Astrocyte of the cerebellum (primary cell): ENCODE measurements at regions not wholly inside any gene's neighbourhood (a gene's known extent, or its start where the extent isn't known, plus 50 kb on each side); places are given as distances from the start of the nearest gene placed in this dataset.

Experiments used
- DNase-seq: peaks from one replicate; pipeline ENCODE4 v3.0.0-alpha.2; 2011; ENCODE audit warnings: low read depth
- H3K4me3 ChIP-seq: 2 replicates; pipeline ENCODE4 v1.5.1; 2011; ENCODE audit warnings: mild to moderate bottlenecking, low read depth, low read length, moderate library complexity
- in situ Hi-C: cut with HindIII; loops from 2 replicates; pipeline ENCODE4 v1.10.0; 2017; ENCODE audit warnings: low sequenced_read_pairs
- TF ChIP-seq, protein P1 (sequence below): IDR thresholded peaks from 2 replicates; pipeline ENCODE4 v1.5.1; 2012; ENCODE audit warnings: low read length, low read depth, moderate library complexity, mild to moderate bottlenecking; ENCODE audit errors: missing control alignments

DNA sequence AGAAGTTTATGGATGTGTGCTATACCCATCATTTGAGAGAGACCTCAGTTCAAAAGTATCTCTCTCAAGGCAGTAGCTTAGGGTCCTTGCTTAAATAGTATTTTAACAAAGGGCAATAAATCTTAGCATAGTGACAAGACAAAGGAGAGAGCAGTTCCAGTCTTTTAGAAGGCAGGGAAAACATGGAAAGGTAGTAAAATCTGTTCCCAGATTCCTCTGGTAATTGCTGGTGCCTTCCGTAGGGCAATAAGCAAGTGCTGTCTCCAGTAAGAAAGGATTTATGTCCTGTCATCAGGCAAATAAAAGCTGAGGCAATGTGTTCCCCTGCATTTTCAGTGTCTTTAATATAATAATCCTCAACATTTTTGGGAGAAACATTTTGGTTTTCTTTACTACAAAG lies 149.0 kb upstream of the MPHOSPH6 start:
- H3K4me3 ChIP-seq, result no peak overlapping the region
- in situ Hi-C loops, result no loop called here
- TF ChIP-seq, protein P1, sequence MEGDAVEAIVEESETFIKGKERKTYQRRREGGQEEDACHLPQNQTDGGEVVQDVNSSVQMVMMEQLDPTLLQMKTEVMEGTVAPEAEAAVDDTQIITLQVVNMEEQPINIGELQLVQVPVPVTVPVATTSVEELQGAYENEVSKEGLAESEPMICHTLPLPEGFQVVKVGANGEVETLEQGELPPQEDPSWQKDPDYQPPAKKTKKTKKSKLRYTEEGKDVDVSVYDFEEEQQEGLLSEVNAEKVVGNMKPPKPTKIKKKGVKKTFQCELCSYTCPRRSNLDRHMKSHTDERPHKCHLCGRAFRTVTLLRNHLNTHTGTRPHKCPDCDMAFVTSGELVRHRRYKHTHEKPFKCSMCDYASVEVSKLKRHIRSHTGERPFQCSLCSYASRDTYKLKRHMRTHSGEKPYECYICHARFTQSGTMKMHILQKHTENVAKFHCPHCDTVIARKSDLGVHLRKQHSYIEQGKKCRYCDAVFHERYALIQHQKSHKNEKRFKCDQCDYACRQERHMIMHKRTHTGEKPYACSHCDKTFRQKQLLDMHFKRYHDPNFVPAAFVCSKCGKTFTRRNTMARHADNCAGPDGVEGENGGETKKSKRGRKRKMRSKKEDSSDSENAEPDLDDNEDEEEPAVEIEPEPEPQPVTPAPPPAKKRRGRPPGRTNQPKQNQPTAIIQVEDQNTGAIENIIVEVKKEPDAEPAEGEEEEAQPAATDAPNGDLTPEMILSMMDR, result no peak
- no peak for DNase-seq

DNA sequence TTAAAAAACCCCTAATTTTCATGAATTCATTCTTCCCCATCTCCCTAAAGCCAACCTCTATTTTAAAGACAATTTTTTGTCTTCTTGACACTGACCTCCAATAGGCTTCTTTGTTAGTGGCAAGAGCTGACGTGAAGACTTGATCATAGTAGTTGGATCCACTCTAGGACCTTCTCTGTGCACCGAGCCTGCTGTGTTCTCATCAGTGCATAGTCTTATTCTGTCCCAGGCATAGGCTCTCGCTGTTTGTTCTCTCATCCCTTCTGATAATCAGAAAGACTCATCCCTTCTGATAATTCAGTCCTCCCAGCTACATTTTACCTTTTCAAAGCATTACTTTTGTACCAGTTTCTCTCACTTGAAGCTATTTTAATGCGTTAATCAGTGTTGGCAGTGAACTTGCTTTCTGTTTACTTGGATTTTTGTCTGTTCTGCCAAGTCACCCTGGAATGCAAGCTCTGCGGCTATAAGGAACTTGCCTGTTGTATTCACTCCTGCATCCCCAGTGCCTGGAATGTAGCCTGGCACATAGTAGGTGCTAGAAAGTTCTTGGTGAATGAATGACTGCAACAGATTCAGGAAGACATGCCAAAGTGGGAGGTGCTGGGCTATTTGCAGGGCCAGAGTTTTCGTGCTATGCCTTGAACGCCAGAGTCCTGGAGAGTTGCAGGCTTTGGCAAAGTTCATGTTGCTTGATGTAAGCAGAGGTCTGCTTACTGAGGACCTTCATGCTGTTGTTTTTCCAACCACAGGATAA lies 147.6 kb upstream of the MPHOSPH6 start:
- TF ChIP-seq, protein P1, result no peak
- no peak for DNase-seq
- in situ Hi-C loops, result no loop called here
- no peak overlapping the region for H3K4me3 ChIP-seq

DNA sequence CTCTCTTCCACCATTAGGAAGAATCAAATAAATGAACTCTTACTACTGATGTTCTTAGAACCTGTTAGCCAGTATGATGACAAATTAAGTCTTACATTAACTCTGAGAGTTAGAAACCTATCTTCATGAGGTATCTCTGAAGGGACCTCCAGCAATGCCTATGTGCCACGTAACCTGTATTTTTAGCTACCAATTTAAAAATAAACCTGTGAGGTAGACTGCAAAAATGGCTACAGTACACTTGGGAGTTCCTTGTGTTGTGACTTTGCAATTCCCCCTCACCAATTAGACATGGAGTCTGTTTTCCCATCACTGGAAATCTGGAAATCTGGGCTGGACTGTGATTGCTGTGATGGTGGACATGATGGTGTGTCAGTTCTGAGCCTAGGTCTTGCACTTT lies 143.7 kb upstream of the MPHOSPH6 start:
- no peak overlapping the region for H3K4me3 ChIP-seq
- TF ChIP-seq, protein P1, result no peak
- no peak for DNase-seq
- in situ Hi-C loops, result no loop called here

DNA sequence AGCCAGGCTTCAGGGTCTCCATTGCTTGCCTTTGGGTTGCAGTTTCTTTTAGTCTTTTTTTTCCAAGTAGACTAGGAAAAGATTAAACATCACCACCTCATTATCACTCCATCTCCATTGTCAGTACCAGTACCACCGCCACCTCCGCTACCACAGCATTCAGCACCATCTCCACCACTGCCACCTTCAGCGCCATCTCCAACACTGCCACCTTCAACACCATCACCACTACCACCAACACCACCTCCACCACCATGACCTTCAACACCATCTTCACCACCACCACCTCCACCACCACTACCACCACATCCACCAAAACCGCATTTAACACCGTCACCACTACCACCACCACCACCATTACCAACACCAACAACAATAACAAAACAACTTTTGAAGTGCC lies 141.5 kb upstream of the MPHOSPH6 start:
- in situ Hi-C loops, result no loop called here
- DNase-seq, result no peak
- no peak overlapping the region for H3K4me3 ChIP-seq
- TF ChIP-seq, protein P1, result no peak

DNA sequence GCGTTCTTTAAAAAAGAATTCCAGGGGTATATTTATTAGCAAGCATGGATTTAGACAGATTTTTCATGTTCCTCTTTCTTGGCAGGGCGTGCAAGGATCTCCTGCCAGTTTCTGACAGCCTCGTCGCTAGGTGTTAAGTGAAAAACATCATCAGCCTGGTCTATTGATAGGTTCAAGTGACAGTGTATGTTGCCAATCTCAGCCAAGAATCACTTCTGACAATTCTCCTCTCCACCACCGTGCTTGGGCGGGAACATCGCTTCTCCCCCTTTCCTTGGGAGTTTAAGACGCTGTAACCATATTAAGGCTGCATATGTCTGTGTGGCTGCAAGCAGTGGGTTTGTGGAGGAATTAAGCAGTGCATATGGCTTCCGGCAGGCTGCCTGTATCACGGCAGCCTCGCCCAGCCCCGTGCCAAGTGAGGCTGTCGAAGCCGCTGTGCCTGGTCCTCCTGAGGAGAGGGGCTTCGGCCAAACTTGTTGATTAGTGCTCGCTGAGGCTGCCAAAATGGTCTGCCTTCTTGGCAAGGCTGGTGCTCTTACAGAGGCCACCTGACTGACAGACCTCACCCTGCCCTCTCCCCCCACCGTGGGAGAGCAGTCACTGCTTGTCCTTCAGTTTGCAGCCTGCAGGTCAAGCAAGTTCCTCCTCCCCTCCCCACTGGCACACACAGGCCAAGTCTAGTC lies 132.2 kb upstream of the MPHOSPH6 start:
- in situ Hi-C loops, result no loop called here

DNA sequence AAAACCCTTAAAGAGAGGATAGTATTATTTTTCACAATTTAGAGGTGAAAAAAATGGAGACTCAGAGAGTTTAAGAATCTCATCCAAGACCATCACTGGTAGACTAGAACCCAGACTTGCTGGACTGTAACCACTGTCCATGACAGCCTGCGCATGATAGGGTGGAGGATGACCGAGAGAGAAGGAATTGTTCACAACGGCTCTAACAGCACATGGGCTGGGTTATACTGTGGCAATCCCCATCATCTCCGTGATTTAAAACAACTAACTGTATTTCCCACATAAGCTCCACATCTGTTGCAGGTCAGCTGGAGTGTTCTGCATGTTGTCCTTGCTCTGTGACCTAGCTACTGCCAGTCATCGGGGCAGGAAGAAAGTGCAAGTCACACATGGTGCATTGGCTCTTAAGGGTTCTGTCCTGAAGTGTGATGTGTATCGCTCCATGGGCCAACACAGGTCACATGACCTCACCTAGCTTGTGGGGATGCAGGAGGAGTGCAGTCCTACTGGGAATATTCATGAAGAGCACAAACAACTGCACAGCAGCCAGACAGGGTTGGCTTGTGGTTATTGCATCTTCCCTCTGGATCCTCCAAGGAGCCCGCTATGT lies 131.2 kb upstream of the MPHOSPH6 start:
- no peak overlapping the region for H3K4me3 ChIP-seq
- in situ Hi-C loops, result no loop called here
- DNase-seq, result no peak
- TF ChIP-seq, protein P1, result no peak

More for the DNA sequence above, 132.2 kb upstream of the MPHOSPH6 start:
- no peak overlapping the region for H3K4me3 ChIP-seq
- DNase-seq, result no peak
- TF ChIP-seq, protein P1, result no peak
